H9 (cell line): ENCODE measurements at regions not wholly inside any gene's neighbourhood (a gene's known extent, or its start where the extent isn't known, plus 50 kb on each side); places are given as distances from the start of the nearest gene placed in this dataset.

Experiments used
- DNase-seq: peaks from one replicate; pipeline ENCODE4 v3.0.0-alpha.2; 2017
- H2AFZ ChIP-seq: one replicate; pipeline ENCODE4 v1.6.1; 2013; ENCODE audit warnings: mild to moderate bottlenecking, low read length, control low read depth, moderate library complexity
- H2AK5ac ChIP-seq: 2 replicates; pipeline ENCODE4 v1.6.1; 2013; ENCODE audit warnings: low read length, control low read depth, mixed read lengths; ENCODE audit not compliant: insufficient read length
- H2BK120ac ChIP-seq: one replicate; pipeline ENCODE4 v1.6.1; 2013; ENCODE audit warnings: low read depth, mild to moderate bottlenecking, low read length, control low read depth, inconsistent platforms; ENCODE audit not compliant: poor library complexity, severe bottlenecking
- H2BK12ac ChIP-seq: 2 replicates; pipeline ENCODE4 v1.6.1; 2013; ENCODE audit warnings: low read length, control low read depth, mixed read lengths, low read depth; ENCODE audit not compliant: insufficient read length
- H2BK15ac ChIP-seq: 2 replicates; pipeline ENCODE4 v1.6.1; 2013; ENCODE audit warnings: low read depth, low read length, control low read depth
- H2BK20ac ChIP-seq: one replicate; pipeline ENCODE4 v1.6.1; 2013; ENCODE audit warnings: low read depth, mild to moderate bottlenecking, low read length, control low read depth, inconsistent platforms; ENCODE audit not compliant: poor library complexity, severe bottlenecking
- H2BK5ac ChIP-seq: 2 replicates; pipeline ENCODE4 v1.6.1; 2013; ENCODE audit warnings: low read length, control low read depth, mixed read lengths; ENCODE audit not compliant: insufficient read length
- H3K14ac ChIP-seq: 2 replicates; pipeline ENCODE4 v1.6.1; 2013; ENCODE audit warnings: low read length, control low read depth; ENCODE audit not compliant: insufficient read depth
- H3K18ac ChIP-seq: 2 replicates; pipeline ENCODE4 v1.6.1; 2013; ENCODE audit warnings: low read depth, mild to moderate bottlenecking, mixed read lengths, low read length, control low read depth; ENCODE audit not compliant: insufficient read length
- H3K23ac ChIP-seq: 2 replicates; pipeline ENCODE4 v1.6.1; 2013; ENCODE audit warnings: low read length, control low read depth, mixed read lengths, low read depth; ENCODE audit not compliant: insufficient read length
- H3K23me2 ChIP-seq: 2 replicates; pipeline ENCODE4 v1.6.1; 2013; ENCODE audit warnings: low read depth, mild to moderate bottlenecking, mixed read lengths, low read length, control low read depth; ENCODE audit not compliant: insufficient read length, poor library complexity, severe bottlenecking
- H3K27ac ChIP-seq: 2 replicates; pipeline ENCODE4 v1.5.1; 2013; ENCODE audit warnings: low read length, control low read depth, mixed read lengths, low read depth; ENCODE audit not compliant: insufficient read length
- H3K27me3 ChIP-seq: 2 replicates; pipeline ENCODE4 v1.6.1; 2013; ENCODE audit warnings: low read length, control low read depth, inconsistent platforms; ENCODE audit not compliant: insufficient read depth
- H3K4ac ChIP-seq: 2 replicates; pipeline ENCODE4 v1.6.1; 2013; ENCODE audit warnings: low read depth, mild to moderate bottlenecking, control low read depth, inconsistent platforms, low read length, moderate library complexity
- H3K4me1 ChIP-seq: 2 replicates; pipeline ENCODE4 v1.6.1; 2013; ENCODE audit warnings: low read length, control low read depth, inconsistent platforms; ENCODE audit not compliant: insufficient read depth
- H3K4me2 ChIP-seq: 2 replicates; pipeline ENCODE4 v1.6.1; 2013; ENCODE audit warnings: low read length, control low read depth, mixed read lengths; ENCODE audit not compliant: insufficient read length, insufficient read depth
- H3K56ac ChIP-seq: 2 replicates; pipeline ENCODE4 v1.6.1; 2013; ENCODE audit warnings: low read depth, mild to moderate bottlenecking, mixed read lengths, low read length, control low read depth; ENCODE audit not compliant: insufficient read length
- H3K79me1 ChIP-seq: 2 replicates; pipeline ENCODE4 v1.6.1; 2013; ENCODE audit warnings: low read depth, mild to moderate bottlenecking, moderate library complexity, low read length, control low read depth, inconsistent platforms; ENCODE audit not compliant: insufficient read depth, poor library complexity, severe bottlenecking
- H3K79me2 ChIP-seq: 2 replicates; pipeline ENCODE4 v1.6.1; 2013; ENCODE audit warnings: low read length, control low read depth, inconsistent platforms; ENCODE audit not compliant: insufficient read depth
- H3K9ac ChIP-seq: 2 replicates; pipeline ENCODE4 v1.6.1; 2013; ENCODE audit warnings: low read length, control low read depth, mixed read lengths; ENCODE audit not compliant: insufficient read length; ENCODE audit errors: extremely low read depth
- H3K9me3 ChIP-seq: one replicate; pipeline ENCODE4 v1.6.1; 2013; ENCODE audit warnings: low read depth, low read length, inconsistent platforms; ENCODE audit not compliant: control insufficient read depth
- H3T11ph ChIP-seq: one replicate; pipeline ENCODE4 v1.6.1; 2013; ENCODE audit warnings: mild to moderate bottlenecking, low read length, control low read depth, inconsistent platforms
- H4K20me1 ChIP-seq: one replicate; pipeline ENCODE4 v1.6.1; 2013; ENCODE audit not compliant: control insufficient read depth, insufficient read length, insufficient read depth
- H4K5ac ChIP-seq: 2 replicates; pipeline ENCODE4 v1.6.1; 2013; ENCODE audit warnings: low read depth, mild to moderate bottlenecking, mixed read lengths, low read length, control low read depth; ENCODE audit not compliant: insufficient read length
- H4K8ac ChIP-seq: replicated peaks from 2 replicates; pipeline ENCODE4 v1.6.1; 2013; ENCODE audit warnings: low read length, control low read depth, mixed read lengths, low read depth; ENCODE audit not compliant: insufficient read length
- H4K91ac ChIP-seq: 2 replicates; pipeline ENCODE4 v1.6.1; 2013; ENCODE audit warnings: low read depth, mild to moderate bottlenecking, moderate library complexity, mixed read lengths, low read length, control low read depth; ENCODE audit not compliant: insufficient read length
- H3K27ac Mint-ChIP-seq, 3 experiments: 2 replicates in 2 of 3; 3 replicates in 1 of 3; pipeline ENCODE4 v1.8.0; 2020 to 2021; ENCODE audit warnings: mixed read lengths in 3 of 3, mild to moderate bottlenecking in 1 of 3, moderate library complexity in 1 of 3
- H3K27me3 Mint-ChIP-seq: 2 replicates; pipeline ENCODE4 v1.8.0; 2021; ENCODE audit warnings: low read depth, mild to moderate bottlenecking, moderate library complexity, mixed read lengths
- H3K36me3 Mint-ChIP-seq, 3 experiments: 2 replicates in 2 of 3; 3 replicates in 1 of 3; pipeline ENCODE4 v1.8.0; 2020 to 2021; ENCODE audit warnings: low read depth in 3 of 3, mixed read lengths in 3 of 3; ENCODE audit not compliant: insufficient read depth in 1 of 3
- H3K4me1 Mint-ChIP-seq, 2 experiments: 2 replicates each; pipeline ENCODE4 v1.8.0; 2020; ENCODE audit warnings: mixed read lengths in 2 of 2
- H3K4me3 Mint-ChIP-seq, 2 experiments: 2 replicates in 1 of 2; 3 replicates in 1 of 2; pipeline ENCODE4 v1.8.0; 2020 to 2021; ENCODE audit warnings: mild to moderate bottlenecking in 2 of 2, mixed read lengths in 2 of 2, moderate library complexity in 1 of 2
- H3K9me3 Mint-ChIP-seq, 2 experiments: 2 replicates in 1 of 2; 3 replicates in 1 of 2; pipeline ENCODE4 v1.8.0; 2020; ENCODE audit warnings: mild to moderate bottlenecking in 2 of 2, mixed read lengths in 2 of 2, moderate library complexity in 1 of 2
- CTCF ChIP-seq: fragments of 200-600 bp; sonication (generic); conservative IDR thresholded peaks from 3 replicates; pipeline ENCODE4 v1.8.0; 2021; ENCODE audit warnings: antibody characterized with exemption, mild to moderate bottlenecking
- WGBS: extraction: QIAGEN DNeasy Blood & Tissue Kit; methylation state at CpG from one replicate; pipeline ENCODE4 v1.1.7; 2013; ENCODE audit warnings: missing lambda C conversion rate, low lambda C conversion rate, mixed read lengths; ENCODE audit not compliant: insufficient read length; ENCODE audit errors: extremely low coverage; 5-methylcytosine and 5-hydroxymethylcytosine counted together

- no peak overlapping the region for H2BK5ac ChIP-seq
- DNase-seq = no peak
- no peak overlapping the region for H4K91ac ChIP-seq
- H3K79me2 ChIP-seq = no peaks in the 10 kb centered on the region
- H2BK20ac ChIP-seq = no peak overlapping the region
- no peak overlapping the region for H3K27ac Mint-ChIP-seq
- H2AK5ac ChIP-seq = no peak overlapping the region
- no peaks in the 10 kb centered on the region for H3K27me3 Mint-ChIP-seq
- H2BK12ac ChIP-seq = no peak overlapping the region
- no peak overlapping the region for H3K23ac ChIP-seq
- WGBS = no CpG with 5 or more reads among the region's 2 CpGs
- H2BK15ac ChIP-seq = no peak overlapping the region
- peaks cover 0 to 2% of the 10 kb centered on the region in 2 experiments; a peak in 2 of 5 replicates for H3K9me3 Mint-ChIP-seq
- no peaks in the 10 kb centered on the region for H3K79me1 ChIP-seq
- no peak overlapping the region for H3K9ac ChIP-seq
- no peak overlapping the region for H2AFZ ChIP-seq
- H3K36me3 Mint-ChIP-seq = peaks cover 0 to 12% (median 0%) of the 10 kb centered on the region in 3 experiments; a peak in 1 of 7 replicates
- no peak overlapping the region for H3K4me3 Mint-ChIP-seq
- no peak overlapping the region for H3K56ac ChIP-seq
- no peak overlapping the region for H3T11ph ChIP-seq
- no peaks in the 10 kb centered on the region for H3K4me1 ChIP-seq
- no peak overlapping the region for H4K5ac ChIP-seq
- no peak overlapping the region for H3K4ac ChIP-seq
- no peaks in the 10 kb centered on the region for H3K27me3 ChIP-seq
- no peaks in the 10 kb centered on the region for H3K23me2 ChIP-seq
- H3K4me1 Mint-ChIP-seq = peaks cover 0 to 7% of the 10 kb centered on the region in 2 experiments; a peak in 2 of 4 replicates
- H2BK120ac ChIP-seq = no peak overlapping the region
- H3K27ac ChIP-seq = no peak overlapping the region
- H3K4me2 ChIP-seq = no peak overlapping the region
- H3K14ac ChIP-seq = no peak overlapping the region
- no peak overlapping the region for H4K8ac ChIP-seq
- no peaks in the 10 kb centered on the region for H4K20me1 ChIP-seq
- H3K9me3 ChIP-seq = no peaks in the 10 kb centered on the region
- no peak overlapping the region for H3K18ac ChIP-seq
- no peak for TF ChIP-seq CTCF
Observed at GRCh38 chr3:25137606-25138005, 290.5 kb upstream of the RARB start.
